H9 (cell line): ENCODE measurements at regions not wholly inside any gene's neighbourhood (a gene's known extent, or its start where the extent isn't known, plus 50 kb on each side); places are given as distances from the start of the nearest gene placed in this dataset.

Source experiments
- DNase-seq: peaks from one replicate; pipeline ENCODE4 v3.0.0-alpha.2; 2017
- H2AFZ ChIP-seq: one replicate; pipeline ENCODE4 v1.6.1; 2013; ENCODE audit warnings: mild to moderate bottlenecking, low read length, control low read depth, moderate library complexity
- H2AK5ac ChIP-seq: 2 replicates; pipeline ENCODE4 v1.6.1; 2013; ENCODE audit warnings: low read length, control low read depth, mixed read lengths; ENCODE audit not compliant: insufficient read length
- H2BK120ac ChIP-seq: one replicate; pipeline ENCODE4 v1.6.1; 2013; ENCODE audit warnings: low read depth, mild to moderate bottlenecking, low read length, control low read depth, inconsistent platforms; ENCODE audit not compliant: poor library complexity, severe bottlenecking
- H2BK12ac ChIP-seq: 2 replicates; pipeline ENCODE4 v1.6.1; 2013; ENCODE audit warnings: low read length, control low read depth, mixed read lengths, low read depth; ENCODE audit not compliant: insufficient read length
- H2BK15ac ChIP-seq: 2 replicates; pipeline ENCODE4 v1.6.1; 2013; ENCODE audit warnings: low read depth, low read length, control low read depth
- H2BK20ac ChIP-seq: one replicate; pipeline ENCODE4 v1.6.1; 2013; ENCODE audit warnings: low read depth, mild to moderate bottlenecking, low read length, control low read depth, inconsistent platforms; ENCODE audit not compliant: poor library complexity, severe bottlenecking
- H2BK5ac ChIP-seq: 2 replicates; pipeline ENCODE4 v1.6.1; 2013; ENCODE audit warnings: low read length, control low read depth, mixed read lengths; ENCODE audit not compliant: insufficient read length
- H3K14ac ChIP-seq: 2 replicates; pipeline ENCODE4 v1.6.1; 2013; ENCODE audit warnings: low read length, control low read depth; ENCODE audit not compliant: insufficient read depth
- H3K18ac ChIP-seq: 2 replicates; pipeline ENCODE4 v1.6.1; 2013; ENCODE audit warnings: low read depth, mild to moderate bottlenecking, mixed read lengths, low read length, control low read depth; ENCODE audit not compliant: insufficient read length
- H3K23ac ChIP-seq: 2 replicates; pipeline ENCODE4 v1.6.1; 2013; ENCODE audit warnings: low read length, control low read depth, mixed read lengths, low read depth; ENCODE audit not compliant: insufficient read length
- H3K23me2 ChIP-seq: 2 replicates; pipeline ENCODE4 v1.6.1; 2013; ENCODE audit warnings: low read depth, mild to moderate bottlenecking, mixed read lengths, low read length, control low read depth; ENCODE audit not compliant: insufficient read length, poor library complexity, severe bottlenecking
- H3K27ac ChIP-seq: 2 replicates; pipeline ENCODE4 v1.5.1; 2013; ENCODE audit warnings: low read length, control low read depth, mixed read lengths, low read depth; ENCODE audit not compliant: insufficient read length
- H3K27me3 ChIP-seq: 2 replicates; pipeline ENCODE4 v1.6.1; 2013; ENCODE audit warnings: low read length, control low read depth, inconsistent platforms; ENCODE audit not compliant: insufficient read depth
- H3K4ac ChIP-seq: 2 replicates; pipeline ENCODE4 v1.6.1; 2013; ENCODE audit warnings: low read depth, mild to moderate bottlenecking, control low read depth, inconsistent platforms, low read length, moderate library complexity
- H3K4me1 ChIP-seq: 2 replicates; pipeline ENCODE4 v1.6.1; 2013; ENCODE audit warnings: low read length, control low read depth, inconsistent platforms; ENCODE audit not compliant: insufficient read depth
- H3K4me2 ChIP-seq: 2 replicates; pipeline ENCODE4 v1.6.1; 2013; ENCODE audit warnings: low read length, control low read depth, mixed read lengths; ENCODE audit not compliant: insufficient read length, insufficient read depth
- H3K56ac ChIP-seq: 2 replicates; pipeline ENCODE4 v1.6.1; 2013; ENCODE audit warnings: low read depth, mild to moderate bottlenecking, mixed read lengths, low read length, control low read depth; ENCODE audit not compliant: insufficient read length
- H3K79me1 ChIP-seq: 2 replicates; pipeline ENCODE4 v1.6.1; 2013; ENCODE audit warnings: low read depth, mild to moderate bottlenecking, moderate library complexity, low read length, control low read depth, inconsistent platforms; ENCODE audit not compliant: insufficient read depth, poor library complexity, severe bottlenecking
- H3K79me2 ChIP-seq: 2 replicates; pipeline ENCODE4 v1.6.1; 2013; ENCODE audit warnings: low read length, control low read depth, inconsistent platforms; ENCODE audit not compliant: insufficient read depth
- H3K9ac ChIP-seq: 2 replicates; pipeline ENCODE4 v1.6.1; 2013; ENCODE audit warnings: low read length, control low read depth, mixed read lengths; ENCODE audit not compliant: insufficient read length; ENCODE audit errors: extremely low read depth
- H3K9me3 ChIP-seq: one replicate; pipeline ENCODE4 v1.6.1; 2013; ENCODE audit warnings: low read depth, low read length, inconsistent platforms; ENCODE audit not compliant: control insufficient read depth
- H3T11ph ChIP-seq: one replicate; pipeline ENCODE4 v1.6.1; 2013; ENCODE audit warnings: mild to moderate bottlenecking, low read length, control low read depth, inconsistent platforms
- H4K20me1 ChIP-seq: one replicate; pipeline ENCODE4 v1.6.1; 2013; ENCODE audit not compliant: control insufficient read depth, insufficient read length, insufficient read depth
- H4K5ac ChIP-seq: 2 replicates; pipeline ENCODE4 v1.6.1; 2013; ENCODE audit warnings: low read depth, mild to moderate bottlenecking, mixed read lengths, low read length, control low read depth; ENCODE audit not compliant: insufficient read length
- H4K8ac ChIP-seq: replicated peaks from 2 replicates; pipeline ENCODE4 v1.6.1; 2013; ENCODE audit warnings: low read length, control low read depth, mixed read lengths, low read depth; ENCODE audit not compliant: insufficient read length
- H4K91ac ChIP-seq: 2 replicates; pipeline ENCODE4 v1.6.1; 2013; ENCODE audit warnings: low read depth, mild to moderate bottlenecking, moderate library complexity, mixed read lengths, low read length, control low read depth; ENCODE audit not compliant: insufficient read length
- H3K27ac Mint-ChIP-seq, 3 experiments: 2 replicates in 2 of 3; 3 replicates in 1 of 3; pipeline ENCODE4 v1.8.0; 2020 to 2021; ENCODE audit warnings: mixed read lengths in 3 of 3, mild to moderate bottlenecking in 1 of 3, moderate library complexity in 1 of 3
- H3K27me3 Mint-ChIP-seq: 2 replicates; pipeline ENCODE4 v1.8.0; 2021; ENCODE audit warnings: low read depth, mild to moderate bottlenecking, moderate library complexity, mixed read lengths
- H3K36me3 Mint-ChIP-seq, 3 experiments: 2 replicates in 2 of 3; 3 replicates in 1 of 3; pipeline ENCODE4 v1.8.0; 2020 to 2021; ENCODE audit warnings: low read depth in 3 of 3, mixed read lengths in 3 of 3; ENCODE audit not compliant: insufficient read depth in 1 of 3
- H3K4me1 Mint-ChIP-seq, 2 experiments: 2 replicates each; pipeline ENCODE4 v1.8.0; 2020; ENCODE audit warnings: mixed read lengths in 2 of 2
- H3K4me3 Mint-ChIP-seq, 2 experiments: 2 replicates in 1 of 2; 3 replicates in 1 of 2; pipeline ENCODE4 v1.8.0; 2020 to 2021; ENCODE audit warnings: mild to moderate bottlenecking in 2 of 2, mixed read lengths in 2 of 2, moderate library complexity in 1 of 2
- H3K9me3 Mint-ChIP-seq, 2 experiments: 2 replicates in 1 of 2; 3 replicates in 1 of 2; pipeline ENCODE4 v1.8.0; 2020; ENCODE audit warnings: mild to moderate bottlenecking in 2 of 2, mixed read lengths in 2 of 2, moderate library complexity in 1 of 2
- WGBS: extraction: QIAGEN DNeasy Blood & Tissue Kit; methylation state at CpG from one replicate; pipeline ENCODE4 v1.1.7; 2013; ENCODE audit warnings: missing lambda C conversion rate, low lambda C conversion rate, mixed read lengths; ENCODE audit not compliant: insufficient read length; ENCODE audit errors: extremely low coverage; 5-methylcytosine and 5-hydroxymethylcytosine counted together
- TF ChIP-seq, protein P1 (sequence below): fragments of 200-600 bp; sonication (generic); conservative IDR thresholded peaks from 3 replicates; pipeline ENCODE4 v1.8.0; 2021; ENCODE audit warnings: antibody characterized with exemption, mild to moderate bottlenecking

DNA sequence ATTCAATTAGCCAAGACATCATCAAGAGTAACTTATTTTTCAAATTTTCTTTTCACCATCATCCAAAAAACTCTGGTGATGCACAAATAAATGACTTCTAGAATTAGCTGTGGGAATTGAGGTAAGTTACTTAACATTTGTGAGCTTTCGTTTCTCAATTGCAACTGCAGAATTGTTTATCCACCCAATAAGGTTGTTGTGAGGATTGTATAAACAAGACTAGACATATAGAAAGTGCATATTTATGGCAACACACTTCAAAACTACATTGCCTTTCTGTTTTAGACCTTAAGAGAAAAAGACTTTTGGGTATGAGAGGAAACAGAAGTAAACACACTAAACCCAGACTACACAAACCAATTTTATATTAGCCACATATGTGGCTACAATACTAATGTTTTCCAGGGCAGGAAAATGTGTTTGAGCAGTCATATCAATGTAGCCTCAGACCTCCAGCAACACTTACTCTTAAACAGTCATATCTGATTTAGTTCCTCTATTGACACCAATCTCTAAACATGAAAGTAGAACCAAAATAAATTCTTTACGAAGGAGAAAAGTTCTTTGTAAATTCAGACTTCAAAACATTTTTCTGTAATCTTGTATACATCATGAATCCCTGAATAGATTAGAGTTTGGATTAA, 488.0 kb upstream of the CYLC2 start:
- Histone ChIP-seq H2BK15ac (no peak overlapping the region), H3K27ac (no peak overlapping the region), H3K4me1 (no peaks in the 10 kb centered on the region), H3T11ph (no peak overlapping the region), H2AK5ac (no peak overlapping the region), H4K5ac (no peak overlapping the region), H3K4me2 (no peak overlapping the region), H3K23me2 (no peaks in the 10 kb centered on the region), H4K8ac (no peak overlapping the region), H3K14ac (no peak overlapping the region), H3K79me1 (no peaks in the 10 kb centered on the region), H2BK120ac (no peak overlapping the region), H3K79me2 (no peaks in the 10 kb centered on the region), H4K91ac (no peak overlapping the region), H2BK12ac (no peak overlapping the region), H3K4ac (no peak overlapping the region), H3K18ac (no peak overlapping the region), H3K9ac (no peak overlapping the region), H3K56ac (no peak overlapping the region), H4K20me1 (no peaks in the 10 kb centered on the region), H3K27me3 (no peaks in the 10 kb centered on the region), H3K9me3 (no peaks in the 10 kb centered on the region), H2BK5ac (no peak overlapping the region), H2AFZ (no peak overlapping the region), H2BK20ac (no peak overlapping the region), H3K23ac (no peak overlapping the region)
- Mint-ChIP-seq H3K4me3 (no peak overlapping the region), H3K4me1 (no peaks in the 10 kb centered on the region), H3K36me3 (no peaks in the 10 kb centered on the region), H3K9me3 (no peaks in the 10 kb centered on the region), H3K27ac (no peak overlapping the region), H3K27me3 (no peaks in the 10 kb centered on the region)
- DNase-seq = no peak
- TF ChIP-seq, protein P1, sequence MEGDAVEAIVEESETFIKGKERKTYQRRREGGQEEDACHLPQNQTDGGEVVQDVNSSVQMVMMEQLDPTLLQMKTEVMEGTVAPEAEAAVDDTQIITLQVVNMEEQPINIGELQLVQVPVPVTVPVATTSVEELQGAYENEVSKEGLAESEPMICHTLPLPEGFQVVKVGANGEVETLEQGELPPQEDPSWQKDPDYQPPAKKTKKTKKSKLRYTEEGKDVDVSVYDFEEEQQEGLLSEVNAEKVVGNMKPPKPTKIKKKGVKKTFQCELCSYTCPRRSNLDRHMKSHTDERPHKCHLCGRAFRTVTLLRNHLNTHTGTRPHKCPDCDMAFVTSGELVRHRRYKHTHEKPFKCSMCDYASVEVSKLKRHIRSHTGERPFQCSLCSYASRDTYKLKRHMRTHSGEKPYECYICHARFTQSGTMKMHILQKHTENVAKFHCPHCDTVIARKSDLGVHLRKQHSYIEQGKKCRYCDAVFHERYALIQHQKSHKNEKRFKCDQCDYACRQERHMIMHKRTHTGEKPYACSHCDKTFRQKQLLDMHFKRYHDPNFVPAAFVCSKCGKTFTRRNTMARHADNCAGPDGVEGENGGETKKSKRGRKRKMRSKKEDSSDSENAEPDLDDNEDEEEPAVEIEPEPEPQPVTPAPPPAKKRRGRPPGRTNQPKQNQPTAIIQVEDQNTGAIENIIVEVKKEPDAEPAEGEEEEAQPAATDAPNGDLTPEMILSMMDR = no peak
- no CpG with 5 or more reads among the region's 2 CpGs for WGBS
